ENCODE measurements at regions not wholly inside any gene's neighbourhood (a gene's known extent, or its start where the extent isn't known, plus 50 kb on each side); places are given as distances from the start of the nearest gene placed in this dataset.
"Not testable (repeated sequence)": the region's sequence is repeated elsewhere in the genome, so short reads cannot be mapped to it uniquely, and the experiment has no call there.

DNA sequence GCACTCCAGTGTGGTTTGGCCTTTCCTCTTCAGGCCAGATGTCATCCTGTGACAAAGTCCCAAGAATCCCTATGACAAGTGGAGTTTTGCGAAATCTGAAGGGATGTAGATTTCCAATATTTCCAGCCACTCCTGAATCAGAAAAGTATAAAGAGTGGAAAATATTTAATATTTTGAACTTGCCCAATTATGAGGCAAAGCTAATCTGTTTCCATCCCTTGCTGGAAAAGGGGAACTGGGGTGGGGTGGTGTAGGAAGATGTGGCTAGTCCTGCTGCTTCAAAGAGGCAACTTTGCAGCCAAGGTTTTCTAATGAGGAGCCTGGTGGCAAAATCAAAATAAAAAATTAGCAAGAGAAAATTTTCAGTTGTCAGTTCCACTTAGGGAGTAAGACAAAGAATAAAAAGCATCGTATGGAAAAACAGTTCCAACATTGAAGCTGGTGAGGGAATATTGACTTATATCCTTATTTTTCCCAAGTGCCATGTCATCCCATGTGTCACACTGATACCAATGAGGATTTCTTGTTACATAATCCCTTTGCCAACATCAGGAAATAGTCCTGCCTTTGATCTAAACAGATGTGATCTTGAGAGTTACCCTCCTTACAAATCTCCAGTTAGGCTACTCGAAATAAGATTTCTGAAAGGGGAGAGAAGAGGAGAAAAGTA, 480.0 kb upstream of the JARID2 start:
- no peak for DNase-seq (ENCODE audit: extremely low read depth in 1 of 2, low read depth in 1 of 2)

DNA sequence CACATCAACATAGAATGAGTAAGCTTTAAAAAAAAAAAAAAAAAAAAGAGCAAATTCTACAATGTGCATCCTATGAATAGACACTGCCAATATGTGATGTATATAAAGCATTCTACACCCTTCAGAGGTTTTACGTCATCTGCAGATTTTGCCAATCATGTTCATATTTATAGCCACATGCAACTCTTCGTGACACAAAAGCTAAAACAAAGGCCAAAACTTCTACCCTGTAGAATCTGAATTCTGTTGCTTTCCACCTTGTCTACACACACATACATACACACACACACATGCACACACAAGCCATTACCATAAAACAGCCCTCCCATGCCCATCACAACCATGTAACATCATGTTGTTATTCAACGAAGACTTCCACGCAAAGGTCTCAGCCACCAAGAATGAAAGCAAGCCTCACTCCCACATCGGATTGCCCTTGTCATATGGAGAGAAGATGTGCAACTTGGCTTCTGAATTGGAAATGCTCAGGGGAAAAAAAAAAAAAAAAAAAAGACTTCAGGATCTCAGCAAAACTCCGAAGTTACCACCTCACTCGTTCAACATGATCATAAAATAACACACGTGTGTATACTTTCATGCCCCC, 479.4 kb upstream of the JARID2 start:
- DNase-seq (ENCODE audit: extremely low read depth in 1 of 2, low read depth in 1 of 2) = no peak

DNA sequence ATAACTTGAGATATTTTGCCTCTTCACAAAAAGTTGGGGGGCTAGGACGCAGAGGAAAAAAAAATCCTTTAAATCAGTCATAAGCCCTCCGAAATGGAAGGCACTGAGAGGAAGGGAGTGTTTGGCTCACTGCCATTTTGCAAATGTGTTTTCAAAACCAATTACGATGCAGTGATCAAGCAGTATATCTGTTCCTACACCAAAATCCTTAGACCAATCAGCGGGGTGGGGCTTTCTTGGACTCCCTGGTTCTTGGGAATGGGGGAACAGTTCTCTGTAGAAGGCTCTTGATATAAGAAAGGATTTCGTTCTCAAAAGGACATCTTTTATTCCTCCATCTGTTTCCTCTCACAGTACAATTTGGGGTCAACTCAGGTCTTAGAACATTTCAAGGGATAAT, 478.6 kb upstream of the JARID2 start:
- no peak for DNase-seq (ENCODE audit: extremely low read depth in 1 of 2, low read depth in 1 of 2)

DNA sequence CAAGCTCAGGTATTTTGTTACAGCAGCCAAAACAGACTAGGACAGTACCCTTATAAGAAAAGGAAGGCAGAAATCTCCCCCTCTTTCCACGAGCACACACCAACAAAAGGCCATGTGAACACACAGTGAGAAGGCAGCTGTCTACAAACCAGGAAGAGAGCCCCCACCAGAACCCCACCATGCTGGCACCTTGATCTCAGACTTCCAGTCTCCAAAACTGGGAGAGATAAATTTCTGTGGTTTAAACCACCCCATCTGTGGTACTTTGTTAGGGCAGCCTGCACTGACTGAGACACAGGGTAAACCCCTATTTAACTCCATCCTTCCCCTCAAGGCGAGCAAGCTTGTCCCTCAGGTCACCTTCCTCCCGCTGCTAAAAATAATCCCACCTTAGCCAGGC, 475.8 kb upstream of the JARID2 start:
- DNase-seq (ENCODE audit: extremely low read depth in 1 of 2, low read depth in 1 of 2) = no peak

DNA sequence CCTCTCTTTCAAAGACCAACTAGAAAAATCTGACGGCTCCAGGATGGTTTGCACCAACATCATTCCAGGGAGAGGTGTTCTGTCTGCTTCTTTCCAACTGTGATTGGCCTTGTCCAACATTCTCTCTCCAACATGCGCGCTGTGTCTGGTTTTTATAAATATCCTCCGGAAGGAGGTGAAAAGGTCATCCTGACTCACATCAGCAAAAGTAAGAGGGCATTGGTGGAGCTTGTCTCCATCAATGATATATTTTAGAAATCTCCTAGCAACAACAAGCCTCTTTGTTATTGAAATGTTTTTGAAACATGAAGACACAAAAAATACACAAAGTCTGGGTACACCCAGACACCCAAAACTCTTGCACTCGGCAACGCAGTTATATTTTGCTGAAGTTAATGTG, 475.3 kb upstream of the JARID2 start:
- DNase-seq (ENCODE audit: extremely low read depth in 1 of 2, low read depth in 1 of 2) = no peak

DNA sequence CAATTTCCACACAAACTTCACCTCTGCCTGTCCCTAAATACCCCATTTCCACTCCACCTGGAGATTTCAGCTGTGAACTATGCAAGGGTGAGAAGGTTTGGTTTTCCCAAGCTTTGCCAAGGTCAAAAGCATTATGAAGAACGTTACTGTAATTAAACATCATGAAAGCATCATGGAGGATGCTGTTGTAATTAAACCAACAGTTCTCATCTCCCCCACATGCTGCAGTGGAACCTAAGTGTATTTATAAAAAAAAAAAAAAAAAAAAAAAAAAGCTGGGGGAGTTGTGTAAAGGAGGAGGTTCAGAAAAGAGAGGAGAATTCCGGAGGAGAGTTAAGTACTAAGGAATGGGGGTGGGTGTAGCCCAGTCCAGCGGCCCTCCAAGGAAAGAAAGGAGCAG, 474.9 kb upstream of the JARID2 start:
- DNase-seq (ENCODE audit: extremely low read depth in 1 of 2, low read depth in 1 of 2) = no peak

DNA sequence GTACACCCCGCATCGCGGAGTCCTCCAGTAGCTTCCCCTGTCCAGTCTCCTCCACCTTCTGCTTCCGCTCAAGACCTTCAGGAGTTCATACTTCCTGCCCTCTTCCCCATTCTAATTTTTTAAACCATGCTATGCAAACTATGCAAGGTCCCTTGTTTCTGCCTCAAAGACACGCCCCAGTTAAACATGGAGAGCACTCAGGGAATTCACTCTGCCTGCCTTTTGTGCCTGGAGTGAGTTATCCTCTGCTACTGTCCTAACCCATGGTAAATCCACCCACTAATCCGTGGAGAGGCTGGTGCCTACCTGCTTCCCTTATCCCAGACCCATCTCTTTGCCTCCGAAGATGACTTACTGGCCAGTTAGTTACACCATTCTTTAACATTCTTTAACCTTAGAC, 473.7 kb upstream of the JARID2 start:
- no peak for DNase-seq (ENCODE audit: extremely low read depth in 1 of 2, low read depth in 1 of 2)

DNA sequence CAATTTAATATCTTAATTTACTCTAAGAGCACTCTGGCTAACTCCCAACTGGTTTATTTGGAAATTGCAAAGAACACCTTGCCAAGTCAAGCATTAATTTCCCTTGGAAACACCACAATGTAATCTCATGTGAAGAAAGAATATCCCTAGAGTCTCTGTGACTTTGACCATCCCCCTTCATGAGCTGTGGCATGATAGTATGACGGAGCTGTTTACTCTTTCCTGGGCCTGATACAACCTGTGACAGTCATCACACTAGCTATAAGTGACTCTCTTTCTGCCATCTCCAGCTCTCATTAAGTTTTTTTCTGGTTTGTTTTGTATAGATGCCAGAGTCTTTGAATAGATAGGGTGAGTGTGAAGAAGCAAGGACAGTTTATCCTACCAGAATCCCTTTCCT, 470.3 kb upstream of the JARID2 start:
- DNase-seq (ENCODE audit: extremely low read depth in 1 of 2, low read depth in 1 of 2) = no peak

DNA sequence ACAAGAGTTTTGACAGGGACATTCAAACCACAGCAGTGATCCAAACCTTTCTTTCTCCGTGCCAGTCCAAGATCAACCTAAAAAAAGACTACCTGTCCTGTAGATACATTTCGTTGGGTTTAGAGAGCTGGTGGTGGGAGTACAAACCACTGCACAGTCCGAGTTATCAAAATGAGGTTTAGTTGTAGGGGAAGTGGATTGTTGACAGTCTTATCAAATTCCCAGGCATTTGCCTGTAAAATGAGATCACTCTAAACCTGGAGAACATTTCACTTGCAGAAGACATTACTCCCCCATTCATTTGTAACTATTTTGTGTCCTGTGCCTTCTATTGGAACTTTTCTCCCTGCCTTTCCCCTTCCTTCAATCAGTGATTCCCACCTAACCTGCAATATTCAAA, 469.6 kb upstream of the JARID2 start:
- no peak for DNase-seq (ENCODE audit: extremely low read depth in 1 of 2, low read depth in 1 of 2)

DNA sequence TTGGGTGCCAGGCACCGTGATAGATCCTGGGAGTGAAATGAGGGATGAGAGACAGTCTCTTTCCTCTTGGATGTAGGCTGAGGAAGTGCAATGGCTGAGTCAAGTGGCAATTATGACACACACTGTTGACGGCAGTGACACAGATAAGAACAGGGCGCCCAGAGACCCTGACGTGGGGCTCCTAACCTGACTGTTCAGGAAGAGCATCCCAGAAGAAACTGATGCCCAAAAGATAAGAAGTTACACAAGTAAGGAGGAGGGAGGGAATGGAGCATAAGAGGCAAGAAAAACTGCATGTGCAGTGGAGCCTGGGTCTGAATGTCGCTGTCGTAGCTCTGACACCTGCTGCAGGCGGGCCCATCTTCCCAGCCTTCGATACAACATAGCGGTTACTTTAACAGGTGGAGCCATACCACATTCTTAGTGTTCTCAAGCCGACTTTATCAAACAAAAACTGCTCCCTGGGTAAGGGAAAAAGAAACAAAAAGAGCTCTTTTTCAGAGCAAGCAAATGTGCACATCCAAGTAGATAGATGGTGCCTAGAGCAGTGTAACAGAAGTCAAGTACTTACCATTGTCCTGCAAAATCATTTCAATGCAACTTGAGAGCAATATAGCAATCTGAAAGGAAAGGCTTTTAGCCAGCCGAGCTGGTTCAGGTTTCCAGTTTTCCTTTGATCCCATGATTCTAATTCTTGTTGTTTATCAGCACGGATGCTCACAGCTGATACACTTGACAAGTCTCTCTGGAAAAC, 463.9 kb upstream of the JARID2 start:
- DNase-seq (ENCODE audit: extremely low read depth in 1 of 2, low read depth in 1 of 2) = no peak

DNA sequence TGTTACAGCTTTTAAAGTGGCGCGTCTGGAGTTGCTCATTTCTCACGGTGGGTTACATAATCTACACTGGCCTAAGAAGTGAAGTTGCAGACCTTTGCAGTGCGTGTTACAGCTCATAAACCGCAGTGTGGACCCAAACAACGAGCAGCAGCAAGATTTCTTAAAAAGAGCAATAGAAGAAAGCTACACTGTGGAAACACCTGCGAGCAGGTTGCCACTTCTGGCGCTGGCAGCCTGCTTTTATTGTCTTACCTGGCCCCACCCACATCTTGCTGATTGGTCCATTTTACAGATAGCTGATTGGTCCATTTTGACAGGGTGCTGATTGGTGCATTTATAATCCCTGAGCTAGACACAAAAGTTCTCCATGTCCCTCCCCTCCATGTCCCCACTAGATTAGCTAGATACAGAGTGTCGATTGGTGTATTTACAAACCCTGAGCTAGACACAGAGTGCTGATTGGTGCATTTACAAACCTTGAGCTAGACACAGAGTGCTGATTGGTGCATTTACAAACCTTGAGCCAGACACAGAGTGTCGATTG, 462.9 kb upstream of the JARID2 start:
- not testable (repeated sequence) for DNase-seq (ENCODE audit: extremely low read depth in 1 of 2, low read depth in 1 of 2)

DNA sequence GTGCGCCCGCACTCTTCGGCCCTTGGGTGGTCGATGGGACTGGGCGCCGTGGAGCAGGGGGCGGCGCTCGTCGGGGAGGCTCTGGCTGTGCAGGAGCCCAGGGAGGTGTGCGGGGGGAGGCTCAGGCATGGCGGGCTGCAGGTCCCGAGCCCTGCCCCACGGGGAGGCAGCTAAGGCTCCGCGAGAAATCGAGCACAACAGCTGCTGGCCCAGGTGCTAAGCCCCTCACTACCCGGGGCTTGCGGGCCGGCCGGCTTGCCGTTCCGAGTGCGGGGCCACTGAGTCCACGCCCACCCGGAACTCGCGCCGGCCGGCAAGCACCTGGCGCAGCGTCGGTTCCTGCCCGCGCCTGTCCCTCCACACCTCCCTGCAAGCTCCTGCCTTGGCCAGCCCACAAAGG, 462.3 kb upstream of the JARID2 start:
- DNase-seq (ENCODE audit: extremely low read depth in 1 of 2, low read depth in 1 of 2) = no peak

DNA sequence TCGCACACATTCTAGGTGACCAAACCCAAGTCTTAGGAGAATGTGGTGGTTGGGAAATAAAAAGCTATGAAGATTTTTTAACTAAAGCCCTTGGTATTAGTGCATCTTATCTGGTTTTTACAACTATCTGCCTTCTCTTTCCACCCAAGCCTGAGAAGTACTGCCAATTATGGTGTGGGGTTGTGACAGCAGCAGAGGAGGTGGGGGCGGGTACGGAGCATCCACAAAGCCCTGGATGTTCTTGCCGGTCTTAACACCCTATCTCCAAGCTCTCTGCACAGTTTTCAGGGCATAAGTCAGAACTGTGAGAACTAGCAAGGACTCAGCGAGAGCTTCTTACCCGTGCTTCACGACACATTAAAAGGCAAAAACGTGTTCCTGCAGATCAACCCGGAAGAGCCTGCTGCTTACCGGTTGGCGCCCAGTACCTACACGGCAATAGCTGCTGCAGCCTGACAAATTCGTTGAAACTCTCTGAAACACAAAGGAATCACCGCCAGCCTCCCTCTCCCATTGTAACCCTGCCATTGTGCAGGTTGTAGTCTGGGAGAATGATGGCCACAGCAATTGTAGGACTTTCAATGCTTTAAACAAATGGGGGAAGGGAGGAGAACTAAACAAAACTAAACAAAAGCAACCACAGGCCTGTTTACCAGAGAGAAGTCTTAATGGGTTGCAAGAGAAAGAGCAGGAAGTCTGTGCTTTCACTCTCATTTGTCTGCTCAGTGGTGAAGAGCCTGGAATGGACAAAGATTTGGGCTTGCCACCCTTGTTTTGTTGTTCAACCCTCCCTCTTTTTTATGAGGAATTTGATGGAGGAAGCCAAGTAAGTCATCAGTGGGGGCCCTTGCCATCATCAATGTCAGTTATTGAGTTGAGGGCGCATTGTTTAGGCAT, 461.0 kb upstream of the JARID2 start:
- DNase-seq (ENCODE audit: extremely low read depth in 1 of 2, low read depth in 1 of 2) = no peak

DNA sequence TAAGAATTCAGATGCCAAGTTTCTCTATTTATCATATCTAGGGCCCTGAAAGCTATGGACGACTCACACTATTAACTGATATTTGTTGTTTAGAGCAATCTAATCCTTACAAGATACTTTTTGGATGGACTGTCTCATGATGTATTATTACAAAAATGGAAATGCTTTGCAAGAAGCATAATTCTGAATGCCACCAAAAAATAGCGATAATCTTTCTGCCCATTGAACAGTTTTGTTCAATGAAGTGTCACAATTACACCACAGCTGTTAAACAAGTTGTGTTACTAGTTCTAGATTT, 460.4 kb upstream of the JARID2 start:
- no peak for DNase-seq (ENCODE audit: extremely low read depth in 1 of 2, low read depth in 1 of 2)

DNA sequence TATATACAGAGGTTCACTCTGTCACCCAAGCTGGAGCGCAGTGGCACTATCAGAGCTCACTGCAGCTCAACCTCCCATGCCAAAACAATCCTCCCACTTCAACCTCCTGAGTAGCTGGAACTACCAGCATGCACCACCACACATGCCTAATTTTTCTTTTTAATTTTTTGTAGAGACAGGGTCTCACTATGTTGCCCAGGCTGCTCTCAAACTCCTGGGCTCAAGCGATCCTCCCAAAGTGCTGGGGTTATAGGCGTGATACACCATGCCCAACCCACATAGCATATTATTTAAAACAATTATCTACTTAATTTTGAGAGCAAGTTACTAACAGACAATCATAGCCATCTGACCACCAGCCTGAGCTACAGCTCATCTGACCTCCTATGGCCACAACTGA, 459.9 kb upstream of the JARID2 start:
- no peak for DNase-seq (ENCODE audit: extremely low read depth in 1 of 2, low read depth in 1 of 2)

DNA sequence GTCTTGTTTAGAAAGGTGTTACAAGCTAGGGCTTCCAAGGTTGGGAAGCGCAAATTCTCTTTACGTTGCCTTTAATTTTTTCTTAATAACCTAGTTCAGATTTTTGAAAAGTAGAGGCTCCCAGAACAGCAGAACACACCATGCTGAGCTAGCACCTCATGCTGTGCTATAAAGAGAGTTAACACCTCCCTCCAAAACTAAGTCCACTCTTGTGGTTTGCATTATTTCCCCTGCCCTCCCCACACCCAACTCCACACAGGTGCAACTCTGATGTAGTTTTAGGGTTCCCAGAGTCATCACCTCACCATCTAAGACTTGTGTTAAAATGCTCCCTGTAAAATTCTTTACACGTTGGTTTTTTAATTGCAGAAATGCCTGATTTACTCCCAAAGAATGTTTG, 459.4 kb upstream of the JARID2 start:
- DNase-seq (ENCODE audit: extremely low read depth in 1 of 2, low read depth in 1 of 2) = no peak

DNA sequence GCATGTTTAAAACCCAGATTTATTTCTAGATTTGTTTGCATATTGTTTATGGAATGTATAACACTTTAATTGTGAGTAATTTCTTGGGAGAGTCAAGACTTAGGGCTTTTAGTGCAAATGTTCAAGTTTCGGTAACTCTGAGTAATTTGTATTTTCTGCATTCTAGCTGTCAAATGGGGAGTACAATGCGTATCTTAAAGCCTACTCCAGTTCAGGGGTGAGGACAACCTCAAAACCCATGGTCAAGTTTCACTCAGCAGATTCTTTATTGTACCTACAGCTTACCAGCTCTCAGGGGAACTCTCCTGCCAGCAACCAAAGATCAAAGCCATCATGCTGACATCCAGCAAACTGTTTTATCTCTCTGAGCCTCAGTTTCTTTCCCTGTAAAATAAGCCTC, 458.6 kb upstream of the JARID2 start:
- no peak for DNase-seq (ENCODE audit: extremely low read depth in 1 of 2, low read depth in 1 of 2)

DNA sequence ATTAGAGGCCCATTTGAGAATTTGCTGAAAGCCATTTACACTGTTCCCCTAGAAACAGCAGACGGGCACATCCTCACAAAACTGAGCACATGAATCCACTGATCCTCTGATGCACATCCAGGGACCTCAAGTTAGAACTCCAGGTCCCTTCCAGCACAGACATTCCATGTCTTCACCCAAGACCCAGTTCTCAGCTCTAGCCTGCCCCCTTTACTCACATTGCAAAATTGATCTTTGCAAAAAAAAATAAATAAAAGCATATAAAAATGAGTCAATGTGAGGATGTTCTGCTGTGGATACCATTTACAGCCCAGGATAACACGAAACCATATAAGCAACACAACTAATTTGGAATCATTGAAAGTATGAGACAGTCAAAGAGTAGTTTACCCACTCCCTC, 458.2 kb upstream of the JARID2 start:
- no peak for DNase-seq (ENCODE audit: extremely low read depth in 1 of 2, low read depth in 1 of 2)

DNA sequence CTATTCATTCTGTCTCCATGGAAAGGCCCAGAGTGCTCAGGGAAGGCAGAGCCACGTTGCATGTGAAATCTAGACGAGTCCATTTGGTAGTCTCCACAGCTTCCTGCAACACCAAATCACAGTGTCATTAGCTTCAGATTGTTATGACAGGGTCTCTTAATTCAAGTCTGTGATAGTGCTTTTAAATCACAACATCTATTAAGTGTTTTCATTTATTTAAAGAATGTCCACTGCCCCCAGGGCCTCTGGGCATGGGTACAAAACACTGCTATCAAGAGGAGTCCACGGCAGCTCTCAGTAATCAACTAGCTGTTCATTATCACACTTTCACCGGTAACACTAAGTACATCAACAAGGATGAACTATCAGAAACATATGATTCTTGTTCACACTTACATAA, 455.9 kb upstream of the JARID2 start:
- DNase-seq (ENCODE audit: extremely low read depth in 1 of 2, low read depth in 1 of 2) = no peak

DNA sequence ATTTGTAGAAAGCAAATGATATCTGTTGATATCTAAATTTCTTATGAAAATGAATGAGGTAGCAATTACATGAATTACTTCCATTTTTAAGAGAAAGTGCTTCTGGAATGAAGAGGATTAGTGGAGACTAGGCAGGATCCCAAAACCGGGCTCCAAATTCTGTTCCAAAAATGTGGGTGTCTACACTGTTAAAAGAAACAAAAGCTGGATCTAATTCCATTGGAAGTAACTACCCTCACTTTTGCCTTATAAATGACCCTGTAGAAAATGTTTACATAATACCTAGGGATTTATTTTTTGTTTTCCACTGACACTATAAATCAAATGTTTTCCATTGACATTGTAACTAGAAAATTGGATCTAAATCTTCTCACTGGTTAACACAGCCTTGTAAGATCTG, 454.9 kb upstream of the JARID2 start:
- no peak for DNase-seq (ENCODE audit: extremely low read depth in 1 of 2, low read depth in 1 of 2)

DNA sequence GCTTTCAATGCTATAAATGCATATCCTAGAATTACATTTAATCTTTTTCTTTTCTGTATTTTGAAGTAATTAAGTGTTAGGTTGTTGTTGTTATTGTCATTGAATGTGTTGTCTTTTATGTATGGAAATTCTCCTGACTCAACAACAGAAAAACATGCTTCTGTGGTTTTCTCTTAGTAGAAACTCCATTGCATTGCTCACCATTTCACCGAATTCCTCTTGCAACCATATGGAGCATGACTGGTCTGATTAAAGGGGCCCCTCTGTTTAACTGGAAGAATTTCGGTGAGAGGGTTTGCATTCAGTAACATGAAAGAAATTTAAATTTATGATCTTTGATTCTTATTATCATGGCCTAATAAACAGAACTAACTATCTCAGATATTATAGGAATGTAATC, 454.3 kb upstream of the JARID2 start:
- no peak for DNase-seq (ENCODE audit: extremely low read depth in 1 of 2, low read depth in 1 of 2)
